K562 (cell line): ENCODE measurements at regions not wholly inside any gene's neighbourhood (a gene's known extent, or its start where the extent isn't known, plus 50 kb on each side); places are given as distances from the start of the nearest gene placed in this dataset.
A peak's percentile ranks its signal among the peaks of the same experiment; 100 is the strongest.

Source experiments
- CC2D1A ChIP-seq: fragments of 450-650 bp; IDR thresholded peaks from 2 replicates; pipeline ENCODE4 v1.6.1; 2017; ENCODE audit warnings: mild to moderate bottlenecking
- KAT8 ChIP-seq: fragments of 450-650 bp; IDR thresholded peaks from 2 replicates; pipeline ENCODE4 v1.6.1; 2016; ENCODE audit warnings: low read depth, mild to moderate bottlenecking
- MGA ChIP-seq: fragments of 450-650 bp; IDR thresholded peaks from 2 replicates; pipeline ENCODE4 v1.6.1; 2016; ENCODE audit warnings: mild to moderate bottlenecking, moderate library complexity
- REST ChIP-seq, 2 experiments: fragments of 450-650 bp; formaldehyde crosslinking in 1 of 2; IDR thresholded peaks; 2 replicates each; pipeline versions ENCODE4 v1.4.0 to v1.6.1; 2014 to 2020; ENCODE audit warnings: mild to moderate bottlenecking in 2 of 2, borderline replicate concordance in 1 of 2, low read depth in 1 of 2
- SIX5 ChIP-seq, 2 experiments: IDR thresholded peaks; 2 replicates each; pipeline ENCODE4 v1.6.1; 2011; ENCODE audit warnings: low read length in 2 of 2, borderline replicate concordance in 1 of 2, low read depth in 1 of 2, mild to moderate bottlenecking in 1 of 2, moderate library complexity in 1 of 2; ENCODE audit not compliant: insufficient read depth in 1 of 2
- YY1 ChIP-seq, 3 experiments: IDR thresholded peaks; 2 replicates each; pipeline ENCODE4 v1.6.1; 2011; ENCODE audit warnings: low read length in 2 of 3, mild to moderate bottlenecking in 2 of 3, moderate library complexity in 2 of 3, borderline replicate concordance in 1 of 3, control low read depth in 1 of 3, low read depth in 1 of 3; ENCODE audit not compliant: insufficient read depth in 3 of 3, insufficient replicate concordance in 2 of 3, control insufficient read depth in 1 of 3, insufficient read length in 1 of 3; ENCODE audit errors: extremely low read depth in 1 of 3
- ZNF197 ChIP-seq: fragments of 200-800 bp; sonication (Bioruptor generic); IDR thresholded peaks from 2 replicates; pipeline ENCODE4 v1.6.1; 2016; ENCODE audit warnings: low read depth, missing genetic modification characterization, missing compliant biosample characterization

GRCh38 chr3:152071924-152072323 is 196.8 kb upstream of the MBNL1 start (continued):
- peak; percentile 58; the same call in 1 of the 2 replicates for TF ChIP-seq REST (IDR thresholded peaks at IDR 0.05; ENCODE audit: borderline replicate concordance)
- no peak for TF ChIP-seq REST (CRISPR knock-in tag; IDR thresholded peaks at IDR 0.05; ENCODE audit: low read depth)
- TF ChIP-seq CC2D1A, result peak; percentile 62
- no peak for TF ChIP-seq MGA
- no peak for TF ChIP-seq SIX5 (IDR thresholded peaks at IDR 0.05; ENCODE audit: borderline replicate concordance in 1 of 2, insufficient read depth in 1 of 2, low read depth in 1 of 2, low read length in 2 of 2)
- peak in 1 of 3 experiments; percentile 48 for TF ChIP-seq YY1 (IDR thresholded peaks at IDR 0.05; ENCODE audit: borderline replicate concordance in 1 of 3, control insufficient read depth in 1 of 3, extremely low read depth in 1 of 3, insufficient read depth in 3 of 3, insufficient read length in 1 of 3, insufficient replicate concordance in 2 of 3, low read depth in 1 of 3, low read length in 2 of 3)
- TF ChIP-seq ZNF197 (CRISPR knock-in tag), result no peak
- no peak for TF ChIP-seq KAT8
